ENCODE measurements at regions not wholly inside any gene's neighbourhood (a gene's known extent, or its start where the extent isn't known, plus 50 kb on each side); places are given as distances from the start of the nearest gene placed in this dataset.
A peak's percentile ranks its signal among the peaks of the same experiment; 100 is the strongest.

DNA sequence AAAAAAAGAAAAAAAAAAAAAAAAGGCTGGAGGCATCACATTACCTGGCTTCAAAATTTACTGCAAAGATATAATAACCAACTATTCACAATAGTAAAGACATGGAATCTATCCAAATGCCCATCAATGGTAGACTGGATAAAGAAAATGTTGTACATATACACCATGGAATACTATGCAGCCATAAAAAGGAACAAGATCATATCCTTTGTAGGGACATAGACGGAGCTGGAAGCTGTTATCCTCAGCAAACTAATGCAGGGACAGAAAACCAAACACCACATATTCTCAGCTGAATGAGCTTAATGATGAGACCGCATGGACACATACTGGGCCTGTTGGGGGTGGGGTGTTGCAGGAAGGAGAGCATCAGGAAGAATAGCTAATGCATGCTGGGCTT, 330.5 kb downstream of the SRGAP2C start:
- H3K9me3 Mint-ChIP-seq (ENCODE audit: unreplicated experiment): peaks cover 7% of the 10 kb centered on the region
- DNase-seq: no peak
- H3K4me1 Mint-ChIP-seq (ENCODE audit: low read depth, unreplicated experiment): peaks cover 2% of the 10 kb centered on the region

DNA sequence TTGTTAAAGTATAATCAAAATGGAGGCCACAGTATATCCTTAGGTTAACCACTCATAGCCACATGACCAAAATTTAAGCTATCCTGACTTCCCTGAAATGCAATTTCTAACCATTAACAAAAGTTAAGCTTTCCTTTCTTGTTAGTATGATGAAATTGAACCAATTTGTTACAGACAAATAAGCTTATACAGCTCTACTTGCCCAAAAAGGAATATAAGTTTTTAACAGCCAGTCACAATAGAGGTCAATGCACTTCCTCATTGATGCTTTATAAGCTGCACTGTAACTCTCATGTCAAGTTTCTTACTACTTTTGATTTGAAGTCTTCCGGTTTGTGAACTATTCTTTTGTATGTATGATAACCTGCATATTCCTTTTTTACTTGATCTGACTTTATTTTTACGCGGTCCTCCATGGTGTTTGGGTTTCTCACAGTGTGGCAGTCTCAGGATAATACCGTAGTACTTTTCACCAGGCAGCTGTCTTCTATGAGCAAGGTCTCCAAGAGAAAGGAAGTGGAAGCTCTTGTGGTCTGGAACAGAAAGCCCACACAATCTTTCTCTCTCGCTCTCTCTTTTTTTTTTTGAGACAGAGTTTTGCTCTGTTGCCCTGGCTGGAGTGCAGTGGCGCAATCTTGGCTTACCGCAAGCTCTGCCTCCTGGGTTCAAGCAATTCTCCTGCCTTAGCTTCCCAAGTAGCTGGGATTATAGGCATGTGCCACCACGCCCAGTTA, 331.6 kb downstream of the SRGAP2C start:
- H3K27me3 Mint-ChIP-seq (ENCODE audit: unreplicated experiment): peaks cover 3% of the 10 kb centered on the region
- TF ChIP-seq CTCF (IDR thresholded peaks at IDR 0.05; ENCODE audit: partially characterized antibody, unreplicated experiment): no peak
- H3K9me3 Mint-ChIP-seq (ENCODE audit: unreplicated experiment): peaks cover 7% of the 10 kb centered on the region
- H3K36me3 Mint-ChIP-seq (ENCODE audit: unreplicated experiment): no peaks in the 10 kb centered on the region
- no peak for DNase-seq
- H3K27ac Mint-ChIP-seq (ENCODE audit: unreplicated experiment): no peak overlapping the region
- peaks cover 2% of the 10 kb centered on the region for H3K4me1 Mint-ChIP-seq (ENCODE audit: low read depth, unreplicated experiment)
- no peak overlapping the region for H3K4me3 Mint-ChIP-seq (ENCODE audit: unreplicated experiment)

More for the DNA sequence above, 330.5 kb downstream of the SRGAP2C start:
- Mint-ChIP-seq H3K36me3 (ENCODE audit: unreplicated experiment) (no peaks in the 10 kb centered on the region), H3K4me3 (ENCODE audit: unreplicated experiment) (no peak overlapping the region), H3K27ac (ENCODE audit: unreplicated experiment) (no peak overlapping the region), H3K27me3 (ENCODE audit: unreplicated experiment) (peaks cover 3% of the 10 kb centered on the region)
- TF ChIP-seq CTCF (IDR thresholded peaks at IDR 0.05; ENCODE audit: partially characterized antibody, unreplicated experiment): no peak

GRCh38 chr1:121517586-121518230, 332.9 kb downstream of the SRGAP2C start:
- DNase-seq: no peak
- Mint-ChIP-seq H3K4me3 (ENCODE audit: unreplicated experiment) (peak overlapping the region; percentile 86), H3K27ac (ENCODE audit: unreplicated experiment) (no peak overlapping the region), H3K9me3 (ENCODE audit: unreplicated experiment) (peaks cover 7% of the 10 kb centered on the region), H3K4me1 (ENCODE audit: low read depth, unreplicated experiment) (peaks cover 2% of the 10 kb centered on the region), H3K27me3 (ENCODE audit: unreplicated experiment) (peaks cover 3% of the 10 kb centered on the region), H3K36me3 (ENCODE audit: unreplicated experiment) (no peaks in the 10 kb centered on the region)
- no peak for TF ChIP-seq CTCF (IDR thresholded peaks at IDR 0.05; ENCODE audit: partially characterized antibody, unreplicated experiment)

DNA sequence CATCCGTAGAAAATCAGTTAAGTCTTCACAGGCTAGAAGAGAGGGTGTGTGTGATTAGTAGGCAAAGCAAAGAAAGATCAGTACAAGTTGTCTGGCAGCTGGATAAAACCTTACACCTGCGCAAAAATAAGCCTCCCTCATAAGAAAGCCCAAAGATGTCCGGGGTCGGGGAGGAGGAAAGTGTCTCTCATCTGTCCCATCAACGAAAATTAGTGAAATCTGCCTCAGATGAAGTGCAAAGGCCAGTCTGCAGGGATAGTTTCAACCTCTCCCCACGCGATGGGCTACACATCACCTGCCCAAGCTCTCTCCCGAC, 333.9 kb downstream of the SRGAP2C start:
- TF ChIP-seq CTCF (IDR thresholded peaks at IDR 0.05; ENCODE audit: partially characterized antibody, unreplicated experiment): no peak
- Mint-ChIP-seq H3K4me1 (ENCODE audit: low read depth, unreplicated experiment) (peaks cover 2% of the 10 kb centered on the region), H3K9me3 (ENCODE audit: unreplicated experiment) (peaks cover 7% of the 10 kb centered on the region), H3K27ac (ENCODE audit: unreplicated experiment) (peak overlapping the region; percentile 75), H3K36me3 (ENCODE audit: unreplicated experiment) (no peaks in the 10 kb centered on the region), H3K4me3 (ENCODE audit: unreplicated experiment) (peak overlapping the region; percentile 86), H3K27me3 (ENCODE audit: unreplicated experiment) (peaks cover 3% of the 10 kb centered on the region)
- no peak for DNase-seq
